SU-DHL-6 (cell line): ENCODE measurements at regions not wholly inside any gene's neighbourhood (a gene's known extent, or its start where the extent isn't known, plus 50 kb on each side); places are given as distances from the start of the nearest gene placed in this dataset.

Experiments
- CTCF ChIP-seq: fragments of 200-600 bp; sonication (generic); IDR thresholded peaks from one replicate; pipeline ENCODE4 v1.5.1; 2017; ENCODE audit warnings: antibody characterized with exemption, mild to moderate bottlenecking, low read length, moderate library complexity; ENCODE audit not compliant: insufficient read depth, poor library complexity, severe bottlenecking
- EZH2phosphoT487 ChIP-seq: fragments of 200-600 bp; sonication (generic), shearing (Covaris generic); conservative IDR thresholded peaks from 2 replicates; pipeline ENCODE4 v1.6.1; 2018; ENCODE audit warnings: mild to moderate bottlenecking, antibody characterized with exemption, low read length, moderate library complexity, mixed read lengths

DNA sequence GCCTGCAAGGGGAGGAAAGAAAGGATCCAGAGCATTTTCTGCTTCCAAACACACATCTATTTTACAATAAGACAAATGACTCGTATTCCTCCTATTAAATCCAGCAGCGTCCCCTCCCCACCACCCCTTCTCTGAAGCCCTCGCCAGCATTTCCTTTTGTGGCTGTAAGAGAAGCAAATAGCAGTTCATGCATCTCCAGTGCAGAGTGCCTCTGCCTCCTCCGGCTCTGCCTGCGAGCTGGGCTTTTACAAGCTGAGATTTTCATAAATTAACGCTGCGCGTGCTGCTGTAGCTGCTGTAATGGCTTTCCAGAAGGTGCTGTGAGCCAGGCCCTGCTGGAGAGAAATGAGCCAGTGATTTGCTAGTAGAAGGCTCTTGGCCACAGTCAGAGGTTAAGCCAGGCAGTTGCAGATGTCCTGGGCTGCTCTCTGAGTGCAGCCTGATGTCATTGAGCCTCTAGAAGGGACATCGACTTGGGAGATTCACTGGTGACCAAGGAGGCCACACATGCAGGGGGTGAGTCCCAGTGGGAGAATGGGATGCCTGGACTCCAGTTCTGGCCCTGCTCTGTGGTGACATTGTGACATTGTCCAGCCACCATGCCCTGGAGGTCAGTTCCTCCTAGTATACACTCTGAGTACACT lies 134.5 kb upstream of the NAV2 start:
- no peak for TF ChIP-seq CTCF
- TF ChIP-seq EZH2phosphoT487 = no peak
